Prostate gland (tissue), 2 donors: ENCODE measurements at regions not wholly inside any gene's neighbourhood (a gene's known extent, or its start where the extent isn't known, plus 50 kb on each side); places are given as distances from the start of the nearest gene placed in this dataset.

ENCODE experiments used
- DNase-seq: peaks from one replicate; pipeline ENCODE4 v3.0.0-alpha.2; 2019; ENCODE audit warnings: low spot score
- H3K27ac ChIP-seq, 2 donors: fragments of 200-600 bp; sonication (generic); 2 replicates each; pipeline ENCODE4 v1.5.1; 2017 to 2019
- H3K27me3 ChIP-seq: fragments of 200-600 bp; sonication (generic); replicated peaks from 2 replicates; pipeline ENCODE4 v1.5.1; 2019; ENCODE audit not compliant: insufficient read depth
- H3K36me3 ChIP-seq, 2 donors: fragments of 200-600 bp; sonication (generic); 1 replicate in 1 of 2; 2 replicates in 1 of 2; pipeline versions ENCODE4 v1.5.1 to v1.8.1; 2017 to 2019
- H3K4me1 ChIP-seq: fragments of 200-600 bp; sonication (generic); replicated peaks from 2 replicates; pipeline ENCODE4 v1.5.1; 2019
- H3K4me3 ChIP-seq, 2 donors: fragments of 200-600 bp; sonication (generic); 2 replicates each; pipeline ENCODE4 v1.5.1; 2017 to 2019
- H3K9me3 ChIP-seq: fragments of 200-600 bp; sonication (generic); 2 replicates; pipeline ENCODE4 v1.5.1; 2017
- CTCF ChIP-seq, 4 experiments: fragments of 200-600 bp in 2 of 4; fragments of 450-650 bp in 2 of 4; sonication (generic) in 2 of 4; IDR thresholded peaks; 1 replicate in 3 of 4; 2 replicates in 1 of 4; pipeline ENCODE4 v1.5.1; 2016 to 2019; ENCODE audit warnings: antibody characterized with exemption in 4 of 4, mild to moderate bottlenecking in 2 of 4, moderate library complexity in 2 of 4
- POLR2A ChIP-seq: fragments of 450-650 bp; IDR thresholded peaks from one replicate; pipeline ENCODE4 v1.6.1; 2016; ENCODE audit warnings: antibody characterized with exemption, mild to moderate bottlenecking
- POLR2AphosphoS5 ChIP-seq: sonication (generic); formaldehyde crosslinking; IDR thresholded peaks from one replicate; pipeline ENCODE4 v1.6.1; 2017; ENCODE audit warnings: antibody characterized with exemption
- WGBS: methylation state at CpG from one replicate; pipeline ENCODE4 v1.1.5; 2018; 5-methylcytosine and 5-hydroxymethylcytosine counted together
- intact Hi-C: fragments of 100-400 bp; cut with DNase I; formaldehyde crosslinking; loops from one replicate; pipeline ENCODE4 v1.14.2; 2022

DNA sequence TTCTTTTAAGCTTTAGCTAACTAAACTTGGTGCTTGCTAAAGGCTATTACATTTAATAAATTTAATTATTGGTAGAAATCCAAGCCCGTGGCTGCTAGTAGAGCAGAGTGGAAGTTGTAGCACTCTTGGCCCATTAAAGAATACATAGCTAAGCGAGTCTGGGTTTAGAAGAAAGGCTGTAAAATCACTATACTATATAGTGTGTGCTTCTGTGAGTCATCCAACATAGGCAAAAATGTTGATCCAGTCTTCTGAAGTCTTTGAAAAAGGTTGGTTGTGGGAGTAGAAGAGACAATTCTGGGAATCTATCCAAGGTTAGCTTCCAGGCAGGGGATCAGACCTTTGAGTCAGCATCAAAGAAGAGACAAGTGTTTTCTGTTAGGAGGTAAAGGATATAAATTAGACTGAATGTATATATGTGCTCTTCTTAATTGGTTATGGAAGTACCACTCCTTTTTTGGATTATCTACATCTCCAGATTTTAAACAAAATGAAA lies 664.2 kb downstream of the NXPH1 start:
- intact Hi-C loops = no loop called here
- Histone ChIP-seq H3K4me3 (no peak overlapping the region), H3K4me1 (no peaks in the 10 kb centered on the region), H3K9me3 (no peaks in the 10 kb centered on the region), H3K36me3 (no peaks in the 10 kb centered on the region), H3K27ac (no peak overlapping the region), H3K27me3 (no peaks in the 10 kb centered on the region)
- DNase-seq = no peak
- TF ChIP-seq POLR2AphosphoS5 = no peak
- TF ChIP-seq CTCF (IDR thresholded peaks at IDR 0.05) = no peak
- no peak for TF ChIP-seq POLR2A
- WGBS = 46% methylated on average over 2 of the region's 2 CpGs

DNA sequence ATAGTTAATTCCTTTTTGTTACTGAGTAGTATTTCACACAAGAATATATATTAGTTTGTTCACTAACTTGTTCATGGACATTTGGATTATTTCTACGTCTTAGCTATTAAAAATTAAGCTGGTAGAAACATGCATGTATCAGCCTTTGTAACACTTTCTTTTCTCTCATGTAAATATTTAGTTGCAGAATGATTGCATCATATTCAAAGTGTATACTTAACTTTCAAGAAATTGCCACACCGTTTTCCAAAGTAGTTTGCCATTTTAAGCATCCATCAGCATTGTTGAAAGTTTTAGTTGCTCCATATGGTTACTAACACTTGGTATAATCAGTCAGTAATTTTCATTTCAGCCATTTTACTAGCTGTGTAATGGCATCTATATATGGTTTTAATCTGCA lies 666.9 kb downstream of the NXPH1 start:
- no peak for DNase-seq
- Histone ChIP-seq H3K4me1 (no peaks in the 10 kb centered on the region), H3K27me3 (no peaks in the 10 kb centered on the region), H3K4me3 (no peak overlapping the region), H3K9me3 (no peaks in the 10 kb centered on the region), H3K36me3 (no peaks in the 10 kb centered on the region), H3K27ac (no peak overlapping the region)
- intact Hi-C loops = no loop called here
- WGBS = 48% methylated on average over 2 of the region's 2 CpGs
- TF ChIP-seq CTCF (IDR thresholded peaks at IDR 0.05) (no peak), POLR2AphosphoS5 (no peak), POLR2A (no peak)

DNA sequence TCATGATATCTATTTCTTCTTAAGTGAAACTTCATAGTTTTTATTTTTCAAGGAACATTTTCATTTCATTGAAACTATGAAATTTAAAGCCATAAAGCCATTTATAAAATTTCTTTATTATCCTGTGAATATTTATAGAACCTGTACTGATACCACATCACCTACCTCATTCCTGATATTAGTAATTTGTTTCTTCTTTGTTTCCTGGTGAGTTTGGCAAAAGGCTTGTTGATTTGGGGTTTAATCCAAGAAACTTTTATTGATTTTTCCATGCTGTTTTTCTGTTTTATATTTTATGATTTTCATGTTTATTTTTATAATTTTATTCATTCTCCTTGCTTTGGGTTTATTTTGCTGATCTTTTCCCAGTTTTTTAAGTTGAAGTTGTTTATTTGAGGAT lies 669.4 kb downstream of the NXPH1 start:
- no peaks in the 10 kb centered on the region for H3K36me3 ChIP-seq
- no peak overlapping the region for H3K4me3 ChIP-seq
- TF ChIP-seq CTCF (IDR thresholded peaks at IDR 0.05) (no peak), POLR2AphosphoS5 (no peak), POLR2A (no peak)
- no peaks in the 10 kb centered on the region for H3K27me3 ChIP-seq
- H3K9me3 ChIP-seq = no peaks in the 10 kb centered on the region
- no peaks in the 10 kb centered on the region for H3K4me1 ChIP-seq
- intact Hi-C loops = no loop called here
- H3K27ac ChIP-seq = no peak overlapping the region
- no peak for DNase-seq

DNA sequence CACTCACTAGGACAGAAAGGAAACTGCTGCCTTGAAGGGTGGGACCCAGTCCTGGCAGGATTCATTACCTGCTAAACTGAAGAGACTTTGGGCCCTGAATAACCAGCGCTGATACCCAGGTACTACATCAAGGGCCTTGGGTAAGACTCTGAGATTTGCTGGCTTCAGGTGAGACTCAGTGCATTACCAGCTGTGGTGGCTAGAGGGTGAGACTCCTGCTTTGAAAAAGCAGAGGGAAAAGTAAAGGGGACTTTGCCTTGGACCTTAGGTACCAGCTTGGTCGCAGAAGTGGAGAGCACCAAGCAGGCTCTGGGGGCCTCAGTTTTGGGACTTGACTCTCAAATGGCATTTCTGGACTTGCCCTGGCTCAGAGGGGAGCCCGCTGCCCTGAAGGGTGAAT lies 673.3 kb downstream of the NXPH1 start:
- Histone ChIP-seq H3K9me3 (no peaks in the 10 kb centered on the region), H3K4me3 (no peak overlapping the region), H3K4me1 (no peaks in the 10 kb centered on the region), H3K27ac (no peak overlapping the region), H3K27me3 (no peaks in the 10 kb centered on the region), H3K36me3 (no peaks in the 10 kb centered on the region)
- no peak for DNase-seq
- WGBS = 86% methylated on average over 3 of the region's 3 CpGs
- no peak for TF ChIP-seq POLR2A
- intact Hi-C loops = no loop called here

DNA sequence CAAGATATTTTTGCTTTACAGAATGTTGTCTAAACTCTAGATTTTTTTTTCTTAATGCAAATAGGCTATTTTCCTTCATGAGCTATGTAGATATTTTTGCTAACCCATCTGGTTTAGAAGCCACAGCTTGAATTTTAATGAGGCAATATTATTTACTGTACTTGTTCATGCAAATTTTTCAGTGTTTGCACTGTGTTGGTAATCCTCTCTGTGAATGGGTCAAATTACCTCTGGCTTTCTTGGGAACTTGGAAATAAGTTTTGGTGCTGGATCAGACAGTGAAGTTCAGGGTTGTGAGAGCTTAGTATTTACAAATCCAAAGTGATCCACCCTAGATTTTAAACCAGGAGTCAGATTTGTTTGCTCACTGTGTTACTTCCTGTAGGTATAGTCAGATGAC lies 686.9 kb downstream of the NXPH1 start:
- Histone ChIP-seq H3K4me1 (no peaks in the 10 kb centered on the region), H3K36me3 (no peaks in the 10 kb centered on the region), H3K27ac (no peak overlapping the region), H3K4me3 (no peak overlapping the region), H3K27me3 (no peaks in the 10 kb centered on the region), H3K9me3 (no peaks in the 10 kb centered on the region)
- intact Hi-C loops = no loop called here
- TF ChIP-seq POLR2AphosphoS5 (no peak), POLR2A (no peak), CTCF (IDR thresholded peaks at IDR 0.05) (no peak)
- no peak for DNase-seq
